Body of pancreas (tissue), 4 donors: ENCODE measurements at regions not wholly inside any gene's neighbourhood (a gene's known extent, or its start where the extent isn't known, plus 50 kb on each side); places are given as distances from the start of the nearest gene placed in this dataset.

Experiments used
- CTCF ChIP-seq, 7 experiments: fragments of 450-650 bp in 4 of 7; fragments of 200-600 bp in 3 of 7; sonication (generic) in 3 of 7; IDR thresholded peaks; one replicate each; pipeline ENCODE4 v1.5.1; 2016 to 2019; ENCODE audit warnings: antibody characterized with exemption in 7 of 7
- POLR2A ChIP-seq, 3 donors: fragments of 450-650 bp; IDR thresholded peaks; one replicate each; pipeline ENCODE4 v1.6.1; 2016; ENCODE audit warnings: antibody characterized with exemption in 3 of 3, mild to moderate bottlenecking in 2 of 3

- TF ChIP-seq CTCF (IDR thresholded peaks at IDR 0.05) (no peak), POLR2A (IDR thresholded peaks at IDR 0.05) (no peak)
These were observed 1277.2 kb upstream of the FLRT2 start for GRCh38 chr14:84252706-84253105.
